Osteocyte (in vitro differentiated cells): ENCODE measurements at regions not wholly inside any gene's neighbourhood (a gene's known extent, or its start where the extent isn't known, plus 50 kb on each side); places are given as distances from the start of the nearest gene placed in this dataset.

Experiments used
- DNase-seq: peaks from one replicate; pipeline ENCODE4 v3.0.0; 2021; ENCODE audit warnings: mixed read lengths; ENCODE audit not compliant: unreplicated experiment; ENCODE audit errors: extremely low spot score
- H3K27ac Mint-ChIP-seq: one replicate; pipeline ENCODE4 v1.8.0; 2021; ENCODE audit warnings: mild to moderate bottlenecking, mixed read lengths; ENCODE audit not compliant: unreplicated experiment
- H3K27me3 Mint-ChIP-seq: one replicate; pipeline ENCODE4 v1.8.0; 2021; ENCODE audit warnings: mixed read lengths; ENCODE audit not compliant: unreplicated experiment
- H3K36me3 Mint-ChIP-seq: one replicate; pipeline ENCODE4 v1.8.0; 2021; ENCODE audit warnings: mixed read lengths; ENCODE audit not compliant: unreplicated experiment
- H3K4me1 Mint-ChIP-seq: one replicate; pipeline ENCODE4 v1.8.0; 2021; ENCODE audit warnings: mixed read lengths; ENCODE audit not compliant: unreplicated experiment
- H3K4me3 Mint-ChIP-seq: one replicate; pipeline ENCODE4 v1.8.0; 2021; ENCODE audit warnings: mild to moderate bottlenecking, moderate library complexity, mixed read lengths; ENCODE audit not compliant: unreplicated experiment
- H3K9me3 Mint-ChIP-seq: one replicate; pipeline ENCODE4 v1.8.0; 2021; ENCODE audit warnings: mixed read lengths; ENCODE audit not compliant: unreplicated experiment
- TF ChIP-seq, protein P1 (sequence below): fragments of 200-600 bp; sonication (generic); IDR thresholded peaks from 2 replicates; pipeline ENCODE4 v1.5.0; 2021; ENCODE audit warnings: antibody characterized with exemption, mild to moderate bottlenecking, moderate library complexity

GRCh38 chr22:22816171-22816514 lies 71.5 kb upstream of the IGLL5 start:
- H3K36me3 Mint-ChIP-seq = no peaks in the 10 kb centered on the region
- peak; percentile 32 for DNase-seq
- TF ChIP-seq, protein P1, sequence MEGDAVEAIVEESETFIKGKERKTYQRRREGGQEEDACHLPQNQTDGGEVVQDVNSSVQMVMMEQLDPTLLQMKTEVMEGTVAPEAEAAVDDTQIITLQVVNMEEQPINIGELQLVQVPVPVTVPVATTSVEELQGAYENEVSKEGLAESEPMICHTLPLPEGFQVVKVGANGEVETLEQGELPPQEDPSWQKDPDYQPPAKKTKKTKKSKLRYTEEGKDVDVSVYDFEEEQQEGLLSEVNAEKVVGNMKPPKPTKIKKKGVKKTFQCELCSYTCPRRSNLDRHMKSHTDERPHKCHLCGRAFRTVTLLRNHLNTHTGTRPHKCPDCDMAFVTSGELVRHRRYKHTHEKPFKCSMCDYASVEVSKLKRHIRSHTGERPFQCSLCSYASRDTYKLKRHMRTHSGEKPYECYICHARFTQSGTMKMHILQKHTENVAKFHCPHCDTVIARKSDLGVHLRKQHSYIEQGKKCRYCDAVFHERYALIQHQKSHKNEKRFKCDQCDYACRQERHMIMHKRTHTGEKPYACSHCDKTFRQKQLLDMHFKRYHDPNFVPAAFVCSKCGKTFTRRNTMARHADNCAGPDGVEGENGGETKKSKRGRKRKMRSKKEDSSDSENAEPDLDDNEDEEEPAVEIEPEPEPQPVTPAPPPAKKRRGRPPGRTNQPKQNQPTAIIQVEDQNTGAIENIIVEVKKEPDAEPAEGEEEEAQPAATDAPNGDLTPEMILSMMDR = no peak
- peaks cover 5% of the 10 kb centered on the region for H3K27me3 Mint-ChIP-seq
- no peaks in the 10 kb centered on the region for H3K9me3 Mint-ChIP-seq
- H3K4me3 Mint-ChIP-seq = no peak overlapping the region
- H3K27ac Mint-ChIP-seq = no peak overlapping the region
- no peaks in the 10 kb centered on the region for H3K4me1 Mint-ChIP-seq

GRCh38 chr22:22816766-22817410 lies 70.7 kb upstream of the IGLL5 start:
- peaks cover 5% of the 10 kb centered on the region for H3K27me3 Mint-ChIP-seq
- no peaks in the 10 kb centered on the region for H3K9me3 Mint-ChIP-seq
- no peak overlapping the region for H3K4me3 Mint-ChIP-seq
- peak; percentile 40 for DNase-seq
- H3K27ac Mint-ChIP-seq = no peak overlapping the region
- no peaks in the 10 kb centered on the region for H3K36me3 Mint-ChIP-seq
- TF ChIP-seq, protein P1 = no peak
- H3K4me1 Mint-ChIP-seq = no peaks in the 10 kb centered on the region

GRCh38 chr22:22817468-22818201 lies 70.0 kb upstream of the IGLL5 start:
- TF ChIP-seq, protein P1 = no peak
- Mint-ChIP-seq H3K4me1 (no peaks in the 10 kb centered on the region), H3K36me3 (no peaks in the 10 kb centered on the region), H3K4me3 (no peak overlapping the region), H3K27ac (no peak overlapping the region), H3K9me3 (no peaks in the 10 kb centered on the region), H3K27me3 (peaks cover 5% of the 10 kb centered on the region)
- DNase-seq = peak; percentile 80

GRCh38 chr22:22818202-22818538 lies 69.4 kb upstream of the IGLL5 start:
- no peak for DNase-seq
- Mint-ChIP-seq H3K4me3 (no peak overlapping the region), H3K27ac (no peak overlapping the region), H3K4me1 (no peaks in the 10 kb centered on the region), H3K36me3 (no peaks in the 10 kb centered on the region), H3K27me3 (peaks cover 4% of the 10 kb centered on the region), H3K9me3 (no peaks in the 10 kb centered on the region)
- TF ChIP-seq, protein P1 = no peak
